GM21825 (cell line): ENCODE measurements at regions not wholly inside any gene's neighbourhood (a gene's known extent, or its start where the extent isn't known, plus 50 kb on each side); places are given as distances from the start of the nearest gene placed in this dataset.
"Not testable (repeated sequence)": the region's sequence is repeated elsewhere in the genome, so short reads cannot be mapped to it uniquely, and the experiment has no call there.

Source experiments
- ATAC-seq: cut with Tn5 transposase; IDR thresholded peaks from one replicate; pipeline ENCODE4 v1.9.1; 2021; ENCODE audit warnings: mild to moderate bottlenecking, moderate library complexity; ENCODE audit not compliant: unreplicated experiment

DNA sequence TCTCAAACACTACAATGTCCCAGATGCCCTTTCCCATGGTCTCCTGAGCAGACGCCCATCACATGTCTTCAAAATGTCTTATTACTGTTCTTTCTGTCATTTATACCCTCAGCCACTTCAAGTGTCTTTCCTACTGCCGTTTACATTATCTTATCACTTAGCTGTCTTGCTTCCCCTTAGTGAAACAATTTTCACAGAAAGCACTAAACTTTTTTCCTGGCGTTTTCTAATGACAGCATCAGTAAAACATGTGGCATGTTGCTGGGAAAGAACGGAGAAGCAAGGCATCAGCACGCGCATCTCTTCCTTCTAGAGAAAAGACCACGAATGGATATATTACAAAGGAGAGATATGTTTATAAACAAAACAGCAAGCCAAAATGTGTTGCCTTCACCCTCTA, 189.7 kb upstream of the SLIT2 start:
- ATAC-seq: no peak

DNA sequence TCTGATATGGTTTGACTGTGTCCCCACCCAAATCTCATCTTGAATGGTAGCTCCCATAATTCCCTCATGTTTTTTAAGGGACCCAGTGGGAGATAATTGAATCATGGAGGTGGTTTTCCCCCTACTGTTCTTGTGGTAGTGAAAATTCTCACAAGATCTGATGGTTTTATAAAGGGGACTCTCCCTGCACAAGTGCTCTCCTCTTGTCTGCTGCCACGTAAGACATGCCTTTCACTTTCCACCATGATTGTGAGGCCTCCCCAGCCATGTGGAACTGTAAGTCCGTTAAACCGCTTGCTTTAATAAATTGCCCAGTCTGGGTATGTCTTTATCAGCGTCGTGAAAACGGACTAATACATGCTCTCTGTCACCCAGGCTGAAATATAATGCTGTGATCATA, 200.9 kb upstream of the SLIT2 start:
- ATAC-seq: no peak

DNA sequence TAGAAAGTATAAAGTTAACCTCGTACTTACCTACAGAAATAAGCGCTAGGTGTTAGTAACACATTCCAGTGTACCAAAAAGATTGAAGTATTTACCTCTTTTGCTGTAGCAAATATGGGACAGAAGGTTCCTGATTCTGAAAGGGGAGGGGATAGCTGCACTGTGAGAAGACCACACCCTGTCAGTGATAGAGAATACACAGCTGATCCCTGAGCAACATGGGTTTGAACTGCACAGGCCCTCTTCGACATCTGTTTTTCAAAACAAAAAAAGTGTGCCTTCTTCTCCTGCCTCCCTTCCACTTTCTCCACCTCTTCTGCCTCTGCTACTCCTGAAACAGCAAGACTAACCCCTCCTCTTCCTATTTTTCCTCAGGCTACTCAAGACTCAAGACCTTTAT, 201.8 kb upstream of the SLIT2 start:
- no peak for ATAC-seq

DNA sequence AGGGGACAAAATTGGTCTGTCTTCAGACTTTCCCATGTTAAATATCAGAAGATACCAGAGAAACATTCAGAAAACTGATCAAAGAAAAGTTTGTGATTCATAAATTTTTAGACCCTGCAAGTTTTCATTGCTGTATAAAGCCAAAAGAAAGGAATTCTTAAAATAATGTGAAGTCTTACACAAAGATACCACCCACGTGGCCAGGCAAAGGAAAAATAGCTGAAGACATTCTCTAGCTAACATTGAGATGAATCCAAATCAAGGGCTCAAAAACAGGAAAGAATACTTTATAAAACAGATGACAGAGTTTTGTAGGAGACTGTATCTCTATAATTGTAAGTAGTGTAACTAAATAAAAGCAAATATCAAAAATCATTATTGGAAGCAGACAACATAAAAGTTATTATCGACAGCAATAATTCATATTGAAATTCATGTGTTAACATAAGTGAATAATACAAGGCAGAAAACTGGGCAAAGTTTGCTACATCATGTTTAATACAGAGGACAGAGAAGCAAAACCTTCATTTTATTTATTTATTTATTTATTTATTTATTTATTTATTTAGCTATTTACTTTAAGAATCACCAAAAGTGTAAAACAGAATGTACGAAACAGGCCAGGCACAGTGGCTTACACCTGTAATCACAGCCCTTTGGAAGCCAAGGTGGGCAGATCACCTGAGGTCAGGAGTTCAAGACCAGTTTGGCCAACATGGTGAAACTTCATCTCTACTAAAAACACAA, 204.6 kb upstream of the SLIT2 start:
- ATAC-seq: no peak

DNA sequence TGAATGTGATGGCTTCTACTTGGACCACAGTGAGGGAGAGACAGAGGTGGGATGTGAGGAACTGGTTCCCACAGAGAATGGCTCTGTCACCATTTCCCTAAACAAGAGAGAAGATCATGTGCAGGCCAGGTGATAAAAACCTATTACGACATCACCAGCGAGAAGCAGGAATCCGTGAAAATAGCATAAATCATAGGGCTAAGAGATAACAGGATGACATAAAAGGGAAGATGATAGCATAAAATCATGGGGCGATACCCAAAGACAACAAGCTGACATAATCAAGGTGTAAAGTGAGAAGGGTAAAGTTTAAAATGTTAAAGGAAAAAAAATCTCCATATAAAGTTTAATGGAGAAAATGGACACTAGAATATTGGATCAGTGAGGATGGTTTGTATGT, 205.5 kb upstream of the SLIT2 start:
- no peak for ATAC-seq

DNA sequence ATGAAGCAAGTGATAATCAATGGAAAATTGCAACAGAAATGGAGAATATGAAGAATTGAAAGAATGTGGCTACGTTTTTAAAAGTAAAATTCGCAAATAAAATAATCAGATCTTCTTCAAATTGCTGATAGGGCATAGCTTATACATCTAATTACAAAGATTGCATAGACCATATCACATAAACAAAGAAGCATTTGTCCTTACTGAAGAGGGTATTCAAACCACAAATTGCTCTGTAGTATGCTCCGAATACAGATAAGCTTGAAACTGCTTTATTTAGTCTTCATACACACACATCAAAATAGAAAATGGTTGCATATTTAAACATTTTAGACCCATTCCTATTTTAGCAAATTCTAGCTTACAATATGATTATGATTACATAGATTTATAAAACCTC, 206.7 kb upstream of the SLIT2 start:
- no peak for ATAC-seq

DNA sequence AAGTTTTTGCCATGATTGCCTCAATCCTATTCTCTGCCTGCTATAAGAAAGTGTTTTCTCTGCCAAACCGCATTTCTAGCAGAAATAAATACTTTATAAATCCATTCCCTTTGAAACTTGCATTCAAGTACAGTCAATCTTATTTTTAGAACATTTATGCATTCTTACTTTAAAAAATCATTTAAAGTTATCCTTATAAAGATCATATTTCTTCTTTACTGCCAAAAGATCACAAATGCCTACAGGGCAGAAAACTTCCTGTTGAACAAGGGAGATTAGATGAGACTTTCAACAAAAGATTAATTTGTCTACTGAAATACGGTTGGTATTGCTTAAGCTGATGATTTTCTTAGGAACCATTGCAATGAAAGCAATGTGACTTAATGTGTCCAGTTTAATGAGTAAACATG, 207.2 kb upstream of the SLIT2 start:
- ATAC-seq: no peak

DNA sequence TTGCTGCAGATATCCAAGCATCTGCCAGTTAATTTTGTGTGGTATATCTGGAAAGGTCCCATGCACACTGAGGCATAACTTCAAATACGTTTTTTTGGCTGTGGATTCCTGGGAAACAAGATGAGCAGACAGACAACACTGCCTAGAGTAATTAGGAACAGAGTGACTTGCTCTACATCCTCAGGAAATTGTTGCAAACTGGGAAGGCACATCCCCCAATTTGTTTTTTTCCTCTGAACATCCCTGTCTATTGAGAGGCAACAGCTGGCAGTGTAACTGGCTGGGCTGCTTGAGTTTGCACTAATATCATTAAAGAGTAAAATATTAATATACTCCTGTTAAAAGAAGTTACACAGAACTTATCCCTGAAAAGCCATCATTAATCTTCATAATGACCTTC, 207.7 kb upstream of the SLIT2 start:
- no peak for ATAC-seq

DNA sequence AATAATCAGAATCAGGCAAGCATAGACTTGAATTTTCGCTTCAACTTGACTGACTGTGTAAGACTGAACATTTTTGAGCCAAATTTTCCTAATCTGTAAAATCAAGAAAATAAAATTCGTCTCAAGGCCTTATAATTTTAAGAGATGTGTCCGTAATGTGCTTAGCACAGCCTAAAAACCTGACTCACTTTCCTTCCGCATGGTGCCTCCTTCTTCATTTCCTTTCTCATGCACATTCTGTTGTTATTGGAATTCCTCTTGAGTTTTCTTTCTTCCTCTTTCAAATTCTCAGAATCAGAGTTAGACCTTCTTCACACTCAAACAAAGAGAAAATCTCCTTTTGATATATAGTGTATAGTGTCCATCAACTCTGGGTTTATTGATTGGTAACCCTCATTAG, 208.9 kb upstream of the SLIT2 start:
- no peak for ATAC-seq

DNA sequence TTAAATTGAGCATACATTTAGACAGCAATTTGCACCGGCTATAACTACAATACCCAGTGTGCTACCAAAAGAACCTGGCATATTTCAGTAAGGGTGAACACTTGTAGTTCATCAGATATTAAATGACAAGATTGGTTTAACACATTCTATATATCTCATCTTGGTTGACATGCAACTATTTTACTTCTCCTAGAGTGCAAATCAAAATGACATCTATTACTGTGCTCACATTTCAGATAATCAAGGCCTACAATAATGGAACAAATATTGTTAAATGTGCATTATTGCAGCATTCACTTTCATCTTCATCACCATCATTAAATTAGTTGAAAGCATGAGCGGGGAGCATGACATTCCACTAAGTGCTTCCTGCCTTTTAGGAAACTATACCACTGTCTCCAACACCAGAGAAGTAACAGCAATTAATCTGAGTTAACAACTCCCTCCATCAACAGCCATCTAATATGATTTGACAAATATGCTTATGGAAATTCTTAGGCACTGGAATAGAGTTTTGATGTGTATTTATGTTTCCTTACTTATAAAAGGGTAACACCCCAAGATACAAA, 209.8 kb upstream of the SLIT2 start:
- no peak for ATAC-seq

DNA sequence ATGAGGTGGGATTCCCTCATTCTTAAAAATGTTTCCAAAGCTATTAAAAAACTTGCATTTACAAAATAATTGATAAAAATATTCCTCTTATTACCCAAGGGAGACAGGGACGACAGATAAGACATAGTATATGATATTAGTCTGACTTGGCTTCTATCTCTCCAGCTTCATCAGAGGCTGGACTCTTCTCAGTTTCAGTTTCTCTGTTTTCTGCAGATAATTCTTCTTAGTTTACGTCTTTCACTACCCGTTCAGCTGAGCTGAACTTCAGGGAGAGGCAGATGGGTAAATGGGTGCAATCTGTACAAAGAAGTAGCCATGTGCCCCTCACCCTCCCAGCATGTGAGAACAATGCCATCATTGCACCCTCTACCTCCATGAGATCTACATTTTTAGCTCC, 214.0 kb upstream of the SLIT2 start:
- no peak for ATAC-seq

DNA sequence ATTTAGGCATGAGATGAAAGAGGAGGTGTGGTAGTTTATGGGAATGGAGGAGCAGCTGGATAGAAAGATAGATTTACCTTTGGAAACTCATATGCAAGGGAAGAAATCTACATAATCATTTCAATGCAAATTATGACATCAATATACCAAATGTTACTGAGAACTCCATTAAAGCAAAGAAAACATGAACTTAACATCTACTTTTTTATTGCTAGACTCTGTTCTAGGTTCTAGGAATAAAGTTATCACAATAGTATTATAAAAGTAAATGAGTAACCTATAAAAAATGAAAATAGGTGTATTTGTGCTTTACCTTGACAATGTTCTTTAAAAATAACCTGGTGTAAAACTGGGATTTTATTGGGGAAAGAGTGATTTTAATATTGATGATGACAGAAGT, 221.6 kb upstream of the SLIT2 start:
- no peak for ATAC-seq

DNA sequence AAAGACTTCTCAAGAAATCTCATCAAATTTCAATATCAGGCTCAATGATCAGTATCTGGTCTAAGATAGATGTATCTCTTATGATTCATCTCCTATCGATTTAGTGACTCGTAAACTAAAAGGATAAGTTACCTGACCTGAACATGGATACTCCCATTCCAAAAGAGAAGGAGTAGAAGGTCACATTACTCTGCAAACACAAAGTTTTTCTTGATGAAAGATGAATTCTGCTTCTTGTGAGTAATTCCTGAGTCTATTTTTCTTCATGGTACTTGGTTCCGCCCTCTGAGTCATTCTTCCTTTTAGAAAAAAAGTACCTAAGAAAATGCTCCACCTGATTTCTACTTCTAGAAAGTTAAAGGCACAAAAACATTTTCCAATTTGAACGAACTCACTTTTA, 223.1 kb upstream of the SLIT2 start:
- ATAC-seq: no peak

DNA sequence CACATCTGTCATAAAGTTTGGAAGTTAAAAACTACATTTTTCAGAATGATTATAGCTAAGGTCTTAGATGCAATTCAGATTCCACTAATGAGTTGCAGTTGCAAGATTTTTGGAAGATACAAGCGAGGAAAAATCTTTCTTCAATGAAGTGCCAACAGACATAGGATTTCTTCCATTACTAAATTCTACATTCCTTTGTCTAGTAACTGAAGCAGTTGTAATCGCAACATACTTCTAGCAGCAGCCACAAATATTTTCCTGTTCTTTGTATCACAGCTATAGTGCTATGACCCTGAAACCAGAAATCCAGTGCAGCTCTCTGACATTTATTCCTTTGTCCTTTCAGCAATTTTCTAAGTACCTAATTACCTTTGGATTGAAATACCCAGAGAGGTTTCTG, 225.2 kb upstream of the SLIT2 start:
- no peak for ATAC-seq

DNA sequence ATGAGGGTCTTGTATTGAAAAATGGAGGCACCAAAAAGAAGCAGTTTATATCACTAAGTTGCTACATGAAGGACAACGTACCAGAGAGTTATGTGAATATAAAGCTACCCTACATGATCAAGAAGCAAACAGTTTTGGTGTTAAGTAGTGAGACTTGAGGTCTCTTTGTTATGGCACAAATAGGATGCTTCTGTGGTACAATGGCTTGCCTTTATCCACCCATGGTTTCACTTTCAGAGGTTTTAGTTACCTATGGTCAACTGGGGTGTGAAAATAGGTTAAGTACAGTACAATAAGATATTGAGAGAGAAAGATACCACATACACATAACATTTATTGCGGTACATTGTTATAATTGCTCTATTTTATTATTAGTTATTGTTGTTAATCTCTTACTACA, 229.2 kb upstream of the SLIT2 start:
- no peak for ATAC-seq

DNA sequence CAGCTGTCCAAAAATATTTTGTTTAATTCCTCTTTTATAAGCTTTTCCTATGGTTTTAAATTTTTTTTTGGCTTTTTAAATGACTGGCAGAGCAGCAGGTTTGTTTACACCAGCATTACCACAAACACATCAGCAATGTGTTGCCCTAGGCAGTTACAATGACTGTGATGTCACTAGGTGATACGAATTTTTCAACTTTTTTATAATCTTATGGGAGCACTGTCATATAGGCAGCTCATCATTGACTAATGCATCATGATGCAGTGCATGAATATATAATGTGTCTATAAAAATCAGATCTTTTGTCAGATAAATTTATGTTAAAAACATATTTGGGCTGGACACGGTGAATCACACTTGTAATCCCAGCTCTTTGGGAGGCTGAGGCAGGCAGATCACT, 231.6 kb upstream of the SLIT2 start:
- ATAC-seq: no peak

DNA sequence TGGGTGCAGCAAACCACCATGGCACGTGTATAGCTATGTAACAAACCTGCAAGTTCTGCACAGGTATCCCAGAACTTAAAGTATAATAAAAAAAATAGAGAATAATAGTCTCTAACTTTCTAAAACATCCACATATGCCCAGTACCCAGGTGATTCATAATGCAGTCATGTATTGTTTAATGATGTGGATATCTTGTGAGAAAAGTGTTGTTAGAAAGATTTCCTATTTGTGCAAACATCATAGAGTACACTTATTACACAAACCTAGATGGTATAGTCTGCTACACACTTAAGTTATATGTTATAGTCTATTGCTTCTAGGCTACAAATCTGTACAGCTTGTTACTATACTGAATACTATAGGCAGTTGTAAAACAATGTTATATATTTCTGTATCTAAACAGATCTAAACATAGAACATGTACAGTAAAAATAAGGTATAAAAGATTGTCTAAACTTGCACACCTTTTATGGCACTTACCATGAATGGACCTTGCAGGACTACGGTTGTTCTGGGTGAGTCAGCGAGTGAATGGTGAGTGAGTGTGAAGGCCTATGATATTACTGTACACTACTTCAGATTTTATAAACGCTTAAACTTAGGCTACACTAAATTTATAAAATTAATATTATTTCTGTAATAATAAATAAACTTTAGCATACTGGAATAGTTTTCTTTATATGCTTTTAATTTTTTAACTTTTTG, 232.2 kb upstream of the SLIT2 start:
- no peak for ATAC-seq

DNA sequence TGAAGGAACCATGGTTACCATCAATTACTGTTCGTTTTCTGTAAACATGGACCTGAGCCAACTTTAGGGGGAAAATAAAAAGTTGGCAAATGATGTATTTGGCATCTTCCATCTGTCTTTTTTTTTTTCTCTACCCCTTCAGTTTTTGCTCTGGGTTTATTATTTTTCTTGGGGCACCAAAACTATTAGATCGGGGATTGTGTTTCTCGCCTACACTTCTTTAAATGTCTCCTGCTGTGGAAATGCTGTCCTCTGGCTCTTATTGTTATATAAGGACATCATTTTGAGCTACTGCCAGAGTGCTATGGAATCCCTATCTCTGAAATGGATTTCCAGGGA, 234.0 kb upstream of the SLIT2 start:
- ATAC-seq: no peak

DNA sequence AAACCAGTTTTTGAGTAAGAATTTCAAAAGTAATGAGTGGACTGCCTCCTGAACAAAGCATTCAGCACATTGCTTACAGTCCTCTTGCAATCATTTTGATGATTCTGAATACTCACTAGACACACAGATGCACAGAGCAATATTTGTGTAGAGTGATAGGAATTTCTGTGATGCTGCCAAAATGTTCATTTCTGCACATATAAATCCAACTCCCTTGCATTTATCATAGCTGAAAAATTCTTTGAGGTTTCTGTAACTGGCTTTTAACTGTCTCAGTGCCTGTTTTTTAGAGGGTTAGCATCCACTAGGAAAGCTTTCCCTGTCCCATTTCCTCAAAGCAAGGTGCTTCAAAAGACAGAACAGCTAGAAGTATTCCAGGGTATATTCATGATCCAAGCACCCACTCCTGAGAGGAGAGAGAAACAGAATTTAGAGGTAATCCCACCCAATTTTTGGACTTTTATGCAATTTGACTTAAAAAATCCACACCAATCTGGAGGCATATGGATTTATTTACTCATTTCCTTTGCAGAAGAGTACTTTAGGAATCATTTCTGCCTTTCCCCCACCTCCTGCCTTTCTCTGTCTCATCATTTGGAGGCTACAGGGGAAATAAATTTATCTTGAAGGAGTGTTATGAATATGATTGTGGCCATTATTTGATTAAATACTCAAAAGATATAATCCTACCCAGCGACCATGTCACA, 234.5 kb upstream of the SLIT2 start:
- no peak for ATAC-seq

DNA sequence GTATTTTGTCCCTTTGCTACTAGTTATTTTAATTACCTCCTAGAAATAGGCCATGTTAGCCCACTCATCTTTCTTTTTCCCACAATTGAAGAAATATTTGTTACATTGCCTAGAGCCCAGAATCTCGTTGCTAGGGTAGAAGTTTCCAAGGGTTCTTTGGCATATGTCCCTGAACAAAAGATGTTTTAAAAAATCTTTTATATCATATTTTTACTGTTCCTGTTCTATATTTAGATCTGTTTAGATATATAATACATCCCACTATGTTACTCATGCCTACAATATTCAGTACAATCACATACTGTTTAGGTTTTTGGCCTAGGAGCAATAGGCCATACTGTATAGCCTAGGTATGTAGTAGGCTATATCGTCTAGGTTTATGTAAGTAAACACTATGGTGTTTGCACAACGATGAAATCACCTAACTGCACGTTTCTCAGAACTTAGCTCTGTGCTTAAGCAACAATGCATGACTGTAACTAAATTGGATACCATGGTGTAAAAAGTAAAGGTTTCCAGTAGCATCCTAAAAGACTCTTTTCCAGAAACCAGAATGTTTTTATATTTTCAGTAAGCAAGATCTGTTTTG, 236.0 kb upstream of the SLIT2 start:
- ATAC-seq: no peak

DNA sequence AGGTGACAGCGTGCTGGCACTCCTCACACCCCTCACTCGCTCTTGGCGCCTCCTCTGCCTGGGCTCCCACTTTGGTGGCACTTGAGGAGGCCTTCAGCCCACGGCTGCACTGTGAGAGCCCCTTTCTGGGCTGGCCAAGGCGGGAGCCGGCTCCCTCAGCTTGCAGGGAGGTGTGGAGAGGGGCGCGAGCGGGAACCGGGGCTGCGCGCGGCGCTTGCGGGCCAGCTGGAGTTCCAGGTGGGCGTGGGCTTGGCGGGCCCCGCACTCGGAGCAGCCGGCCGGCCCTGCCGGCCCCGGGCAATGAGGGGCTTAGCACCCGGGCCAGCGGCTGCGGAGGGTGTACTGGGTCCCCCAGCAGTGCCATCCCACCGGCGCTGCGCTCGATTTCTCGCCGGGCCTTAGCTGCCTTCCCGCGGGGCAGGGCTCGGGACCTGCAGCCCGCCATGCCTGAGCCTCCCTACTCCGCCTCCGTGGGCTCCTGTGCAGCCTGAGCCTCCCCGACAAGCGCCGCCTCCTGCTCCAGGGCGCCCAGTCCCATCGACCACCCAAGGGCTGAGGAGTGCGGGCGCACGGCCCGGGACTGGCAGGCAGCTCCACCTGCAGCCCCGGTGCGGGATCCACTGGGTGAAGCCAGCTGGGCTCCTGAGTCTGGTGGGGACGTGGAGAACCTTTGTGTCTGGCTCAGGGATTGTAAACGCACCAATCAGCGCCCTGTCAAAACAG, 247.7 kb upstream of the SLIT2 start:
- ATAC-seq: not testable (repeated sequence)
